GM20000 (cell line): ENCODE measurements at regions not wholly inside any gene's neighbourhood (a gene's known extent, or its start where the extent isn't known, plus 50 kb on each side); places are given as distances from the start of the nearest gene placed in this dataset.
"Not testable (repeated sequence)": the region's sequence is repeated elsewhere in the genome, so short reads cannot be mapped to it uniquely, and the experiment has no call there.

Source experiments
- DNase-seq: peaks from one replicate; pipeline ENCODE4 v3.0.0; 2012; ENCODE audit warnings: low spot score
- CTCF ChIP-seq: IDR thresholded peaks from 2 replicates; pipeline ENCODE4 v1.5.1; 2012; ENCODE audit warnings: mild to moderate bottlenecking, control low read depth; ENCODE audit errors: extremely low read depth, missing control alignments

- TF ChIP-seq CTCF: no peak
- DNase-seq: no peak
These were observed 108.6 kb upstream of the ZEB2 start for GRCh38 chr2:144628566-144628965.

DNA sequence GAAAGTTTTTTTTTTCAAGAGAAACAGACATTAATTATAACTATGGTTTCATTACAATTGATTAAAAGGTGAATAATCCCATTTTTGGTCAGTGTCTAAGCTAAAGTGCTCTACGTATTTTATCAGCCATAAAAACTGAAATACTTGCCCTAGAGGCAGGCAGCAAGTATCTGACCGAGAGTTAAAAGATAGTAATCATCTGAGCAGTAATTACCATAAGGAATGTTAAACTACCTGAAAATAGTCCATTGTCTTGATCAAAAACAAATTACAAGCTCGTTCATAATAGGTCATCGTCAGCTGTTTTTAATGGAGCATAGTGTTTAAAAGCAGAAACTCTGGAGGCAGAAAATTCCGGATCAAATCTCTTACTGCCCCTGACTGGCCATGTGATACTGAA, 105.7 kb upstream of the ZEB2 start:
- no peak for TF ChIP-seq CTCF
- no peak for DNase-seq

DNA sequence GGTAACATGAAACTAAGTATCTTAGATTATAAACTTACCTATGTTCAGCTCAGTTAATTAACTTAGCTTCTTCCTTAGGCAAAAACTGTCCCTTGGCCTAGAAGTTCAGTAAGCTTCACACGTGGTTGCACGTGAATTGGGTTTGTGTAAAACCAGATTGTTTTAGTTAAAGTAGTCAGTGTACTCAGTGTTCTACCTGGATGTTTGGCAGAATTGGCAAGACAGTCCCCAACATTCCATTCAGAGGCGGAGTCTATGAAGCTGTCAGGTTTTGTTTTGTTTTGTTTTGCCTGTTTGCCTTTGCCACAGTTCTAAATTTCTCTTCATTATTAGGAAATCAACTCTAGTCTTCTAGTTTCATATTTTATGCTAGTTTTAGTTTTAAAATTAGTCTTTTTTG, 105.3 kb upstream of the ZEB2 start:
- no peak for DNase-seq
- no peak for TF ChIP-seq CTCF

- DNase-seq: no peak
- no peak for TF ChIP-seq CTCF
These were observed 104.5 kb upstream of the ZEB2 start for GRCh38 chr2:144624451-144624850.

GRCh38 chr2:144622373-144622772, 102.5 kb upstream of the ZEB2 start:
- DNase-seq: not testable (repeated sequence)

- TF ChIP-seq CTCF: no peak
- DNase-seq: no peak
These were observed 101.3 kb upstream of the ZEB2 start for GRCh38 chr2:144621266-144621665.

DNA sequence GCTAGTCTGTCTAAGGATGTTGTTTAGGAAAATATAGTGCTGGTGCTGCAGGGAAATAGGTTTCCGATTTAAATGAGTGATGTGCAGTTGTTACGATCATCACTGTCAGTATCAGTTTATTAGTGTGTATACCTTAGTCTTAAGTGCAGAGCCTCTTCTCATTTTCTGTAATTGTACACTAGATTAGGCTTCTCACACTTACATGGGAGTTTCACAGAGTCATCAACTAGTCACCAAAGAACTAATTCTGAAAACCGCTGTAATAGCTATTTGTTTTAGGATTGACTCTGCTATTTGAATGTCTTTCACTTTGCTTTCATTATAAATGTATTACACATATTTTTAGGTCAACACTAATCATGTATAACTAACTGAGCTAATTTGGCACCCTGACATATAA, 99.8 kb upstream of the ZEB2 start:
- DNase-seq: no peak
- TF ChIP-seq CTCF: no peak

DNA sequence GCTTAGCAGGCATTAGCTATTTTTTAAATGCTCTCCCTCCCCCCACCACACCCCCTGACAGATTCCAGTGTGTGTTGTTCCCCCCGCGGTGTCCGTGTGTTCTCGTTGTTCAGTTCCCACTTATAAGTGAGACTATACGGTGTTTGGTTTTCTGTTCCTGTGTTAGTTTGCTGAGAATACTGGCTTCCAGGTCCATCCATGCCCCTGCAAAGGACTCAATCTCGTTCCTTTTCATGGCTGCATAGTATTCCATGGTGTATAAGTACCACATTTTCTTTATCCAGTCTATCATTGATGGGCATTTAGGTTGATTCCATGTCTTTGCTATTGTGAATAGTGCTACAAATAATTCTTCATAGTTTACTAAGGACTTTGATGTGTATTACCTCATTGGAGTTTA, 97.3 kb upstream of the ZEB2 start:
- DNase-seq: not testable (repeated sequence)
